Right lung (tissue), 2 donors: ENCODE measurements at regions not wholly inside any gene's neighbourhood (a gene's known extent, or its start where the extent isn't known, plus 50 kb on each side); places are given as distances from the start of the nearest gene placed in this dataset.
"Not testable (repeated sequence)": the region's sequence is repeated elsewhere in the genome, so short reads cannot be mapped to it uniquely, and the experiment has no call there.

Experiments used
- DNase-seq, 2 donors: peaks; one replicate each; pipeline ENCODE4 v3.0.0-alpha.2; 2013

GRCh38 chr20:4469910-4470309, 216.3 kb upstream of the PRNP start:
- no peak for DNase-seq

- no peak for DNase-seq
Measured at GRCh38 chr20:4468114-4468513, 218.1 kb upstream of the PRNP start.

- DNase-seq: no peak
Measured at GRCh38 chr20:4465855-4466545, 216.9 kb upstream of the ADRA1D start.

GRCh38 chr20:4465212-4465611, 216.1 kb upstream of the ADRA1D start:
- DNase-seq: no peak

GRCh38 chr20:4462801-4463200, 213.7 kb upstream of the ADRA1D start:
- DNase-seq: not testable (repeated sequence)

GRCh38 chr20:4459081-4459480, 210.0 kb upstream of the ADRA1D start:
- no peak for DNase-seq

GRCh38 chr20:4457566-4458543, 208.8 kb upstream of the ADRA1D start:
- DNase-seq: no peak

GRCh38 chr20:4455996-4456395, 206.9 kb upstream of the ADRA1D start:
- DNase-seq: no peak

- no peak for DNase-seq
Measured at GRCh38 chr20:4455301-4455701, 206.2 kb upstream of the ADRA1D start.

- DNase-seq: no peak
Measured at GRCh38 chr20:4454111-4454510, 205.0 kb upstream of the ADRA1D start.

GRCh38 chr20:4453359-4453758, 204.3 kb upstream of the ADRA1D start:
- DNase-seq: peak in 1 of 2 donors; percentile 29

- no peak for DNase-seq
Measured at GRCh38 chr20:4451487-4452081, 202.5 kb upstream of the ADRA1D start.

- peak in 1 of 2 donors; percentile 15 for DNase-seq
Measured at GRCh38 chr20:4449957-4450715, 201.0 kb upstream of the ADRA1D start.

GRCh38 chr20:4445784-4446183, 196.7 kb upstream of the ADRA1D start:
- DNase-seq: no peak

- DNase-seq: no peak
Measured at GRCh38 chr20:4445331-4445730, 196.2 kb upstream of the ADRA1D start.

GRCh38 chr20:4444404-4444803, 195.3 kb upstream of the ADRA1D start:
- no peak for DNase-seq

GRCh38 chr20:4443016-4443415, 193.9 kb upstream of the ADRA1D start:
- DNase-seq: no peak

- no peak for DNase-seq
Measured at GRCh38 chr20:4441871-4442270, 192.8 kb upstream of the ADRA1D start.

- no peak for DNase-seq
Measured at GRCh38 chr20:4441191-4441590, 192.1 kb upstream of the ADRA1D start.

- DNase-seq: no peak
Measured at GRCh38 chr20:4439461-4439860, 190.4 kb upstream of the ADRA1D start.

- DNase-seq: no peak
Measured at GRCh38 chr20:4437131-4437530, 188.0 kb upstream of the ADRA1D start.
